ENCODE measurements at regions not wholly inside any gene's neighbourhood (a gene's known extent, or its start where the extent isn't known, plus 50 kb on each side); places are given as distances from the start of the nearest gene placed in this dataset.
A peak's percentile ranks its signal among the peaks of the same experiment; 100 is the strongest.

- no peaks in the 10 kb centered on the region for H3K4me1 ChIP-seq (ENCODE audit: insufficient read depth, low read length)
- no peak overlapping the region for H4K5ac ChIP-seq (ENCODE audit: insufficient read length, low read depth, low read length)
- no peak for DNase-seq
- no peak overlapping the region for H3K14ac ChIP-seq (ENCODE audit: insufficient read depth, low read length)
- peaks cover 23 to 24% of the 10 kb centered on the region in 2 experiments for H3K4me1 Mint-ChIP-seq
- H2BK20ac ChIP-seq (ENCODE audit: low read depth, low read length, poor library complexity, severe bottlenecking): no peak overlapping the region
- peak overlapping the region in 1 of 3 experiments; percentile 91; a peak in 2 of 7 replicates for H3K27ac Mint-ChIP-seq
- no peak overlapping the region for H3K4ac ChIP-seq (ENCODE audit: low read depth, low read length)
- H3T11ph ChIP-seq (ENCODE audit: low read length): no peak overlapping the region
- no peak overlapping the region for H3K56ac ChIP-seq (ENCODE audit: insufficient read length, low read depth, low read length)
- H3K79me1 ChIP-seq (ENCODE audit: insufficient read depth, low read depth, low read length, poor library complexity, severe bottlenecking): no peaks in the 10 kb centered on the region
- no peak overlapping the region for H2AK5ac ChIP-seq (ENCODE audit: insufficient read length, low read length)
- H2BK12ac ChIP-seq (ENCODE audit: insufficient read length, low read depth, low read length): no peak overlapping the region
- H4K20me1 ChIP-seq (ENCODE audit: control insufficient read depth, insufficient read depth, insufficient read length): no peaks in the 10 kb centered on the region
- peaks cover 11 to 20% of the 10 kb centered on the region in 2 experiments for H3K9me3 Mint-ChIP-seq
- H3K27me3 Mint-ChIP-seq (ENCODE audit: low read depth): no peaks in the 10 kb centered on the region
- no peak overlapping the region for H2BK5ac ChIP-seq (ENCODE audit: insufficient read length, low read length)
- H3K23ac ChIP-seq (ENCODE audit: insufficient read length, low read depth, low read length): no peak overlapping the region
- H3K36me3 Mint-ChIP-seq (ENCODE audit: insufficient read depth in 1 of 3, low read depth in 3 of 3): peaks cover 4 to 20% (median 7%) of the 10 kb centered on the region in 3 experiments; a peak in 5 of 7 replicates
- no peak overlapping the region for H4K8ac ChIP-seq (replicated peaks; ENCODE audit: insufficient read length, low read depth, low read length)
- H3K27me3 ChIP-seq (ENCODE audit: insufficient read depth, low read length): no peaks in the 10 kb centered on the region
- WGBS (ENCODE audit: extremely low coverage, insufficient read length, low lambda C conversion rate): no CpG with 5 or more reads among the region's 6 CpGs
- no peak overlapping the region for H3K4me2 ChIP-seq (ENCODE audit: insufficient read depth, insufficient read length, low read length)
- no peak overlapping the region for H3K18ac ChIP-seq (ENCODE audit: insufficient read length, low read depth, low read length)
- no peak overlapping the region for H3K9ac ChIP-seq (ENCODE audit: extremely low read depth, insufficient read length, low read length)
- H2BK120ac ChIP-seq (ENCODE audit: low read depth, low read length, poor library complexity, severe bottlenecking): no peak overlapping the region
- H4K91ac ChIP-seq (ENCODE audit: insufficient read length, low read depth, low read length): no peak overlapping the region
- H3K79me2 ChIP-seq (ENCODE audit: insufficient read depth, low read length): no peaks in the 10 kb centered on the region
- no peak overlapping the region for H2BK15ac ChIP-seq (ENCODE audit: low read depth, low read length)
- no peak overlapping the region for H3K27ac ChIP-seq (ENCODE audit: insufficient read length, low read depth, low read length)
- no peak for TF ChIP-seq CTCF (conservative IDR thresholded peaks at IDR 0.05)
- no peak overlapping the region for H3K4me3 Mint-ChIP-seq
- H2AFZ ChIP-seq (ENCODE audit: low read length): no peak overlapping the region
- H3K9me3 ChIP-seq (ENCODE audit: control insufficient read depth, low read depth, low read length): no peaks in the 10 kb centered on the region
- H3K23me2 ChIP-seq (ENCODE audit: insufficient read length, low read depth, low read length, poor library complexity, severe bottlenecking): no peaks in the 10 kb centered on the region
Observed at GRCh38 chr12:73769337-73769736, 768.3 kb upstream of the ATXN7L3B start.

Measured in H9 (cell line).